Osteocyte (in vitro differentiated cells): ENCODE measurements at regions not wholly inside any gene's neighbourhood (a gene's known extent, or its start where the extent isn't known, plus 50 kb on each side); places are given as distances from the start of the nearest gene placed in this dataset.

Source experiments
- DNase-seq: peaks from one replicate; pipeline ENCODE4 v3.0.0; 2021; ENCODE audit warnings: mixed read lengths; ENCODE audit not compliant: unreplicated experiment; ENCODE audit errors: extremely low spot score
- H3K27ac Mint-ChIP-seq: one replicate; pipeline ENCODE4 v1.8.0; 2021; ENCODE audit warnings: mild to moderate bottlenecking, mixed read lengths; ENCODE audit not compliant: unreplicated experiment
- H3K27me3 Mint-ChIP-seq: one replicate; pipeline ENCODE4 v1.8.0; 2021; ENCODE audit warnings: mixed read lengths; ENCODE audit not compliant: unreplicated experiment
- H3K36me3 Mint-ChIP-seq: one replicate; pipeline ENCODE4 v1.8.0; 2021; ENCODE audit warnings: mixed read lengths; ENCODE audit not compliant: unreplicated experiment
- H3K4me1 Mint-ChIP-seq: one replicate; pipeline ENCODE4 v1.8.0; 2021; ENCODE audit warnings: mixed read lengths; ENCODE audit not compliant: unreplicated experiment
- H3K4me3 Mint-ChIP-seq: one replicate; pipeline ENCODE4 v1.8.0; 2021; ENCODE audit warnings: mild to moderate bottlenecking, moderate library complexity, mixed read lengths; ENCODE audit not compliant: unreplicated experiment
- H3K9me3 Mint-ChIP-seq: one replicate; pipeline ENCODE4 v1.8.0; 2021; ENCODE audit warnings: mixed read lengths; ENCODE audit not compliant: unreplicated experiment
- CTCF ChIP-seq: fragments of 200-600 bp; sonication (generic); IDR thresholded peaks from 2 replicates; pipeline ENCODE4 v1.5.0; 2021; ENCODE audit warnings: antibody characterized with exemption, mild to moderate bottlenecking, moderate library complexity

- no peak overlapping the region for H3K4me3 Mint-ChIP-seq
- DNase-seq = no peak
- no peak overlapping the region for H3K27ac Mint-ChIP-seq
- peaks cover 29% of the 10 kb centered on the region for H3K9me3 Mint-ChIP-seq
- no peaks in the 10 kb centered on the region for H3K4me1 Mint-ChIP-seq
- no peak for TF ChIP-seq CTCF
- peaks cover 2% of the 10 kb centered on the region for H3K36me3 Mint-ChIP-seq
- no peaks in the 10 kb centered on the region for H3K27me3 Mint-ChIP-seq
These were observed 305.9 kb downstream of the AJAP1 start for GRCh38 chr1:4960336-4960735.

GRCh38 chr1:4959216-4959615 is 304.8 kb downstream of the AJAP1 start:
- no peak for TF ChIP-seq CTCF
- H3K4me3 Mint-ChIP-seq = no peak overlapping the region
- H3K27me3 Mint-ChIP-seq = no peaks in the 10 kb centered on the region
- H3K9me3 Mint-ChIP-seq = peaks cover 31% of the 10 kb centered on the region
- H3K36me3 Mint-ChIP-seq = peaks cover 2% of the 10 kb centered on the region
- no peak for DNase-seq
- H3K27ac Mint-ChIP-seq = no peak overlapping the region
- no peaks in the 10 kb centered on the region for H3K4me1 Mint-ChIP-seq

- Mint-ChIP-seq H3K4me3 (no peak overlapping the region), H3K27me3 (no peaks in the 10 kb centered on the region), H3K4me1 (no peaks in the 10 kb centered on the region), H3K27ac (no peak overlapping the region), H3K9me3 (peaks cover 39% of the 10 kb centered on the region), H3K36me3 (peaks cover 3% of the 10 kb centered on the region)
- TF ChIP-seq CTCF = no peak
- no peak for DNase-seq
These were observed 302.6 kb downstream of the AJAP1 start for GRCh38 chr1:4957027-4957426.

- peaks cover 48% of the 10 kb centered on the region for H3K9me3 Mint-ChIP-seq
These were observed 300.0 kb downstream of the AJAP1 start for GRCh38 chr1:4954392-4954791.

GRCh38 chr1:4951601-4952000 is 297.2 kb downstream of the AJAP1 start:
- H3K36me3 Mint-ChIP-seq = peaks cover 1% of the 10 kb centered on the region
- no peak for DNase-seq
- H3K27me3 Mint-ChIP-seq = no peaks in the 10 kb centered on the region
- no peak for TF ChIP-seq CTCF
- H3K27ac Mint-ChIP-seq = no peak overlapping the region
- H3K4me3 Mint-ChIP-seq = no peak overlapping the region
- H3K9me3 Mint-ChIP-seq = peaks cover 57% of the 10 kb centered on the region
- no peaks in the 10 kb centered on the region for H3K4me1 Mint-ChIP-seq

More at GRCh38 chr1:4954392-4954791, 300.0 kb downstream of the AJAP1 start:
- DNase-seq = no peak
- TF ChIP-seq CTCF = no peak
- Mint-ChIP-seq H3K27me3 (no peaks in the 10 kb centered on the region), H3K36me3 (peaks cover 3% of the 10 kb centered on the region), H3K4me1 (no peaks in the 10 kb centered on the region), H3K27ac (no peak overlapping the region), H3K4me3 (no peak overlapping the region)
